ENCODE measurements at regions not wholly inside any gene's neighbourhood (a gene's known extent, or its start where the extent isn't known, plus 50 kb on each side); places are given as distances from the start of the nearest gene placed in this dataset.

- peaks cover 3% of the 10 kb centered on the region for H3K27me3 Mint-ChIP-seq
- peaks cover 25% of the 10 kb centered on the region for H3K4me1 Mint-ChIP-seq
- CTCF ChIA-PET, result no interaction called here
- no peaks in the 10 kb centered on the region for H3K36me3 Mint-ChIP-seq
- ATAC-seq, result no peak
- no peak overlapping the region for H3K4me3 Mint-ChIP-seq
- H3K9me3 Mint-ChIP-seq (ENCODE audit: low read depth), result no peaks in the 10 kb centered on the region
- DNase-seq, result peak; percentile 37
- H3K27ac Mint-ChIP-seq, result no peak overlapping the region
Measured at GRCh38 chr14:105865266-105865903, 339.0 kb downstream of the TMEM121 start.

- Mint-ChIP-seq H3K9me3 (ENCODE audit: low read depth) (no peaks in the 10 kb centered on the region), H3K27ac (no peak overlapping the region), H3K4me3 (no peak overlapping the region), H3K36me3 (no peaks in the 10 kb centered on the region), H3K27me3 (peaks cover 7% of the 10 kb centered on the region), H3K4me1 (peaks cover 18% of the 10 kb centered on the region)
- ATAC-seq (no peak), DNase-seq (peak; percentile 37)
- CTCF ChIA-PET, result no interaction called here
Measured at GRCh38 chr14:105865904-105866840, 339.8 kb downstream of the TMEM121 start.

- H3K36me3 Mint-ChIP-seq, result no peaks in the 10 kb centered on the region
- DNase-seq (peak; percentile 25), ATAC-seq (no peak)
- peaks cover 11% of the 10 kb centered on the region for H3K4me1 Mint-ChIP-seq
- H3K9me3 Mint-ChIP-seq (ENCODE audit: low read depth), result no peaks in the 10 kb centered on the region
- H3K4me3 Mint-ChIP-seq, result no peak overlapping the region
- CTCF ChIA-PET, result no interaction called here
- peaks cover 10% of the 10 kb centered on the region for H3K27me3 Mint-ChIP-seq
- no peak overlapping the region for H3K27ac Mint-ChIP-seq
Measured at GRCh38 chr14:105866841-105867321, 340.5 kb downstream of the TMEM121 start.

- DNase-seq, result no peak
- CTCF ChIA-PET, result no interaction called here
- no peaks in the 10 kb centered on the region for H3K36me3 Mint-ChIP-seq
Measured at GRCh38 chr14:105867961-105868599, 341.7 kb downstream of the TMEM121 start.

GRCh38 chr14:105871590-105871989 lies 345.2 kb downstream of the TMEM121 start:
- ATAC-seq, result no peak
- no peak for DNase-seq
- peaks cover 48% of the 10 kb centered on the region for H3K27me3 Mint-ChIP-seq
- H3K4me1 Mint-ChIP-seq, result no peaks in the 10 kb centered on the region
- CTCF ChIA-PET, result no interaction called here
- H3K9me3 Mint-ChIP-seq (ENCODE audit: low read depth), result no peaks in the 10 kb centered on the region
- no peak overlapping the region for H3K4me3 Mint-ChIP-seq
- no peak overlapping the region for H3K27ac Mint-ChIP-seq
- no peaks in the 10 kb centered on the region for H3K36me3 Mint-ChIP-seq

More at GRCh38 chr14:105867961-105868599, 341.7 kb downstream of the TMEM121 start:
- ATAC-seq, result no peak
- H3K9me3 Mint-ChIP-seq (ENCODE audit: low read depth), result no peaks in the 10 kb centered on the region
- H3K27ac Mint-ChIP-seq, result no peak overlapping the region
- peaks cover 17% of the 10 kb centered on the region for H3K27me3 Mint-ChIP-seq
- no peak overlapping the region for H3K4me3 Mint-ChIP-seq
- H3K4me1 Mint-ChIP-seq, result no peaks in the 10 kb centered on the region

- H3K4me1 Mint-ChIP-seq, result no peaks in the 10 kb centered on the region
- H3K27ac Mint-ChIP-seq, result no peak overlapping the region
- DNase-seq (no peak), ATAC-seq (no peak)
- CTCF ChIA-PET, result interaction anchor here (0.9 kb wide), 1 partner anchor 71 kb away, joined by 3 read pairs; no protein-coding TSS in a partner anchor
- H3K36me3 Mint-ChIP-seq, result no peaks in the 10 kb centered on the region
- H3K27me3 Mint-ChIP-seq, result peaks cover 52% of the 10 kb centered on the region
- no peaks in the 10 kb centered on the region for H3K9me3 Mint-ChIP-seq (ENCODE audit: low read depth)
- H3K4me3 Mint-ChIP-seq, result no peak overlapping the region
Measured at GRCh38 chr14:105873870-105874512, 347.6 kb downstream of the TMEM121 start.

- no peak for ATAC-seq
- H3K27me3 Mint-ChIP-seq, result peaks cover 45% of the 10 kb centered on the region
- H3K4me3 Mint-ChIP-seq, result no peak overlapping the region
- H3K36me3 Mint-ChIP-seq, result no peaks in the 10 kb centered on the region
- no peaks in the 10 kb centered on the region for H3K9me3 Mint-ChIP-seq (ENCODE audit: low read depth)
- no peaks in the 10 kb centered on the region for H3K4me1 Mint-ChIP-seq
- CTCF ChIA-PET, result no interaction called here
- no peak for DNase-seq
- no peak overlapping the region for H3K27ac Mint-ChIP-seq
Measured at GRCh38 chr14:105876158-105876557, 349.8 kb downstream of the TMEM121 start.

- H3K27ac Mint-ChIP-seq, result no peak overlapping the region
- H3K27me3 Mint-ChIP-seq, result peaks cover 42% of the 10 kb centered on the region
- DNase-seq (no peak), ATAC-seq (no peak)
- no peaks in the 10 kb centered on the region for H3K4me1 Mint-ChIP-seq
- H3K36me3 Mint-ChIP-seq, result no peaks in the 10 kb centered on the region
- no peak overlapping the region for H3K4me3 Mint-ChIP-seq
- CTCF ChIA-PET, result no interaction called here
- no peaks in the 10 kb centered on the region for H3K9me3 Mint-ChIP-seq (ENCODE audit: low read depth)
Measured at GRCh38 chr14:105876829-105877228, 350.4 kb downstream of the TMEM121 start.

- no peak for ATAC-seq
- H3K36me3 Mint-ChIP-seq, result no peaks in the 10 kb centered on the region
- no peaks in the 10 kb centered on the region for H3K9me3 Mint-ChIP-seq (ENCODE audit: low read depth)
- H3K4me1 Mint-ChIP-seq, result no peaks in the 10 kb centered on the region
- no peak overlapping the region for H3K27ac Mint-ChIP-seq
- H3K4me3 Mint-ChIP-seq, result no peak overlapping the region
- no peak for DNase-seq
- CTCF ChIA-PET, result no interaction called here
- peaks cover 39% of the 10 kb centered on the region for H3K27me3 Mint-ChIP-seq
Measured at GRCh38 chr14:105877645-105878044, 351.3 kb downstream of the TMEM121 start.

- Mint-ChIP-seq H3K27me3 (peaks cover 34% of the 10 kb centered on the region), H3K4me3 (no peak overlapping the region), H3K9me3 (ENCODE audit: low read depth) (no peaks in the 10 kb centered on the region), H3K27ac (no peak overlapping the region), H3K36me3 (no peaks in the 10 kb centered on the region), H3K4me1 (no peaks in the 10 kb centered on the region)
- ATAC-seq (no peak), DNase-seq (no peak)
- CTCF ChIA-PET, result no interaction called here
Measured at GRCh38 chr14:105878125-105878524, 351.7 kb downstream of the TMEM121 start.

GRCh38 chr14:105878554-105878953 lies 352.2 kb downstream of the TMEM121 start:
- DNase-seq (no peak), ATAC-seq (no peak)
- H3K27ac Mint-ChIP-seq, result no peak overlapping the region
- CTCF ChIA-PET, result no interaction called here
- peaks cover 32% of the 10 kb centered on the region for H3K27me3 Mint-ChIP-seq
- H3K9me3 Mint-ChIP-seq (ENCODE audit: low read depth), result no peaks in the 10 kb centered on the region
- H3K36me3 Mint-ChIP-seq, result no peaks in the 10 kb centered on the region
- no peaks in the 10 kb centered on the region for H3K4me1 Mint-ChIP-seq
- H3K4me3 Mint-ChIP-seq, result no peak overlapping the region

- H3K36me3 Mint-ChIP-seq, result no peaks in the 10 kb centered on the region
- H3K27me3 Mint-ChIP-seq, result peaks cover 22% of the 10 kb centered on the region
- CTCF ChIA-PET, result interaction anchor here (0.6 kb wide), 1 partner anchor 744 kb away, joined by 3 read pairs; no protein-coding TSS in a partner anchor
Measured at GRCh38 chr14:105879503-105879866, 353.1 kb downstream of the TMEM121 start.

GRCh38 chr14:105879867-105880561 lies 353.6 kb downstream of the TMEM121 start:
- ATAC-seq, result no peak
- H3K27me3 Mint-ChIP-seq, result peaks cover 18% of the 10 kb centered on the region
- CTCF ChIA-PET, result interaction anchor here (0.6 kb wide), 1 partner anchor 744 kb away, joined by 3 read pairs; no protein-coding TSS in a partner anchor

More at GRCh38 chr14:105879503-105879866, 353.1 kb downstream of the TMEM121 start:
- ATAC-seq (no peak), DNase-seq (no peak)
- Mint-ChIP-seq H3K27ac (no peak overlapping the region), H3K4me1 (no peaks in the 10 kb centered on the region), H3K9me3 (ENCODE audit: low read depth) (no peaks in the 10 kb centered on the region), H3K4me3 (no peak overlapping the region)

More at GRCh38 chr14:105879867-105880561, 353.6 kb downstream of the TMEM121 start:
- no peak for DNase-seq
- Mint-ChIP-seq H3K27ac (no peak overlapping the region), H3K4me1 (no peaks in the 10 kb centered on the region), H3K9me3 (ENCODE audit: low read depth) (no peaks in the 10 kb centered on the region), H3K36me3 (no peaks in the 10 kb centered on the region), H3K4me3 (no peak overlapping the region)

Measured in activated CD8-positive, alpha-beta memory T cell treated with anti-CD3 and anti-CD28 coated beads, Interleukin-2, amount 10 ng/mL, durations not matched to agents 7 days and 5 days (primary cell).